T-helper 2 cell treated with Interferon-gamma antibody and Interleukin-4, amounts not matched to agents 100 ng/mL and 5 ng/mL, for 36 hours (primary cell): ENCODE measurements at regions not wholly inside any gene's neighbourhood (a gene's known extent, or its start where the extent isn't known, plus 50 kb on each side); places are given as distances from the start of the nearest gene placed in this dataset.
"Not testable (repeated sequence)": the region's sequence is repeated elsewhere in the genome, so short reads cannot be mapped to it uniquely, and the experiment has no call there.

Experiments used
- intact Hi-C: fragments of 100-400 bp; cut with micrococcal nuclease; formaldehyde crosslinking; loops from one replicate; pipeline ENCODE4 v1.15.1; 2023

GRCh38 chr12:34219046-34219770 is 196.9 kb downstream of the ALG10 start:
- intact Hi-C loops: no loop called here

GRCh38 chr12:34220079-34220478 is 197.8 kb downstream of the ALG10 start:
- intact Hi-C loops: not testable (repeated sequence)

GRCh38 chr12:34223640-34224039 is 201.3 kb downstream of the ALG10 start:
- intact Hi-C loops: no loop called here

GRCh38 chr12:34226044-34226443 is 203.7 kb downstream of the ALG10 start:
- intact Hi-C loops: not testable (repeated sequence)

- intact Hi-C loops: not testable (repeated sequence)
These were observed 205.8 kb downstream of the ALG10 start for GRCh38 chr12:34228046-34228445.

- intact Hi-C loops: not testable (repeated sequence)
These were observed 206.7 kb downstream of the ALG10 start for GRCh38 chr12:34229033-34229432.

- intact Hi-C loops: no loop called here
These were observed 211.3 kb downstream of the ALG10 start for GRCh38 chr12:34233618-34234017.

- intact Hi-C loops: no loop called here
These were observed 213.8 kb downstream of the ALG10 start for GRCh38 chr12:34236073-34236472.

GRCh38 chr12:34244608-34245007 is 222.3 kb downstream of the ALG10 start:
- intact Hi-C loops: no loop called here

GRCh38 chr12:34249271-34249670 is 227.0 kb downstream of the ALG10 start:
- intact Hi-C loops: no loop called here

GRCh38 chr12:34251879-34252278 is 229.6 kb downstream of the ALG10 start:
- intact Hi-C loops: not testable (repeated sequence)

- intact Hi-C loops: no loop called here
These were observed 231.4 kb downstream of the ALG10 start for GRCh38 chr12:34253674-34254073.

GRCh38 chr12:34257093-34257492 is 234.8 kb downstream of the ALG10 start:
- intact Hi-C loops: no loop called here

GRCh38 chr12:34262140-34262539 is 239.8 kb downstream of the ALG10 start:
- intact Hi-C loops: not testable (repeated sequence)

- intact Hi-C loops: no loop called here
These were observed 241.8 kb downstream of the ALG10 start for GRCh38 chr12:34264110-34264509.

- intact Hi-C loops: not testable (repeated sequence)
These were observed 251.4 kb downstream of the ALG10 start for GRCh38 chr12:34273703-34274102.

- intact Hi-C loops: no loop called here
These were observed 252.8 kb downstream of the ALG10 start for GRCh38 chr12:34275129-34275528.

- intact Hi-C loops: no loop called here
These were observed 264.2 kb downstream of the ALG10 start for GRCh38 chr12:34286483-34286882.

GRCh38 chr12:34286934-34287333 is 264.6 kb downstream of the ALG10 start:
- intact Hi-C loops: no loop called here

GRCh38 chr12:34287437-34287836 is 265.1 kb downstream of the ALG10 start:
- intact Hi-C loops: no loop called here

GRCh38 chr12:34287986-34288962 is 266.0 kb downstream of the ALG10 start:
- intact Hi-C loops: no loop called here

GRCh38 chr12:34288963-34289345 is 266.7 kb downstream of the ALG10 start:
- intact Hi-C loops: no loop called here
